DMS153 treated with DMSO at 0.1 percent for 48 hours (cell line): ENCODE measurements at regions not wholly inside any gene's neighbourhood (a gene's known extent, or its start where the extent isn't known, plus 50 kb on each side); places are given as distances from the start of the nearest gene placed in this dataset.

ENCODE experiments used
- DNase-seq: peaks from one replicate; lab custom pipeline; 2025; ENCODE audit not compliant: unreplicated experiment; lab: John Stamatoyannopoulos, UW

- DNase-seq, result no peak
These were observed 136.9 kb upstream of the ZBTB40 start for GRCh38 chr1:22314706-22315105.

GRCh38 chr1:22315315-22316078 is 136.2 kb upstream of the ZBTB40 start:
- no peak for DNase-seq

- DNase-seq, result no peak
These were observed 134.3 kb upstream of the ZBTB40 start for GRCh38 chr1:22317231-22317919.

GRCh38 chr1:22317920-22318243 is 133.8 kb upstream of the ZBTB40 start:
- DNase-seq, result no peak

GRCh38 chr1:22318279-22318981 is 133.2 kb upstream of the ZBTB40 start:
- peak; percentile 44 for DNase-seq

GRCh38 chr1:22319608-22320007 is 132.0 kb upstream of the ZBTB40 start:
- DNase-seq, result no peak

- no peak for DNase-seq
These were observed 130.9 kb upstream of the ZBTB40 start for GRCh38 chr1:22320587-22321344.

GRCh38 chr1:22321917-22322316 is 129.7 kb upstream of the ZBTB40 start:
- DNase-seq, result no peak

- DNase-seq, result no peak
These were observed 128.4 kb upstream of the ZBTB40 start for GRCh38 chr1:22323141-22323845.

GRCh38 chr1:22323846-22324504 is 127.7 kb upstream of the ZBTB40 start:
- DNase-seq, result no peak

GRCh38 chr1:22325531-22326371 is 125.9 kb upstream of the ZBTB40 start:
- no peak for DNase-seq

GRCh38 chr1:22326372-22326915 is 125.2 kb upstream of the ZBTB40 start:
- no peak for DNase-seq

- DNase-seq, result no peak
These were observed 124.7 kb upstream of the ZBTB40 start for GRCh38 chr1:22326931-22327330.

GRCh38 chr1:22327411-22327810 is 124.2 kb upstream of the ZBTB40 start:
- no peak for DNase-seq

- no peak for DNase-seq
These were observed 123.1 kb upstream of the ZBTB40 start for GRCh38 chr1:22328331-22329147.

- DNase-seq, result no peak
These were observed 122.5 kb upstream of the ZBTB40 start for GRCh38 chr1:22329148-22329515.

- DNase-seq, result no peak
These were observed 121.4 kb upstream of the ZBTB40 start for GRCh38 chr1:22330092-22330759.

GRCh38 chr1:22330760-22331119 is 120.9 kb upstream of the ZBTB40 start:
- no peak for DNase-seq
